ENCODE measurements at regions not wholly inside any gene's neighbourhood (a gene's known extent, or its start where the extent isn't known, plus 50 kb on each side); places are given as distances from the start of the nearest gene placed in this dataset.

DNA sequence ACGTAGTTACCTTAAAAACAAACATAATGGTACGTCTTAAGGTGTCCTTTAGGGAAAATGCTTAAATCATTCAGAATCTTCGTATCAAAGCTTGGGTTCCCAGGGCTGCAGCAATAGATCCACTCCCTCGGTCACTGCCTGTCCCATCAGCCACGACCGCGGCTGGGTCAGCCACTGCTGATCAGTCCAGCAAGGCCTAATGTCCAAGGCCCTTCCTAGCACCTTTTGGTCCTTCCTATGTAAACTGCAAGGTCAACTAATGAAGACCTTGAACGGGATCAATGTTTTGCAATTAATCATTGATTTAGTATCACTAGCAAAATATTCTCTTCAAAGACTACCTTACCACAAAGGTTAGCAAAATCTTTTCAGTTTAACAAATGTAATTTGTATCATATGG lies 122.2 kb upstream of the IGF1R start:
- TF ChIP-seq, protein P1, sequence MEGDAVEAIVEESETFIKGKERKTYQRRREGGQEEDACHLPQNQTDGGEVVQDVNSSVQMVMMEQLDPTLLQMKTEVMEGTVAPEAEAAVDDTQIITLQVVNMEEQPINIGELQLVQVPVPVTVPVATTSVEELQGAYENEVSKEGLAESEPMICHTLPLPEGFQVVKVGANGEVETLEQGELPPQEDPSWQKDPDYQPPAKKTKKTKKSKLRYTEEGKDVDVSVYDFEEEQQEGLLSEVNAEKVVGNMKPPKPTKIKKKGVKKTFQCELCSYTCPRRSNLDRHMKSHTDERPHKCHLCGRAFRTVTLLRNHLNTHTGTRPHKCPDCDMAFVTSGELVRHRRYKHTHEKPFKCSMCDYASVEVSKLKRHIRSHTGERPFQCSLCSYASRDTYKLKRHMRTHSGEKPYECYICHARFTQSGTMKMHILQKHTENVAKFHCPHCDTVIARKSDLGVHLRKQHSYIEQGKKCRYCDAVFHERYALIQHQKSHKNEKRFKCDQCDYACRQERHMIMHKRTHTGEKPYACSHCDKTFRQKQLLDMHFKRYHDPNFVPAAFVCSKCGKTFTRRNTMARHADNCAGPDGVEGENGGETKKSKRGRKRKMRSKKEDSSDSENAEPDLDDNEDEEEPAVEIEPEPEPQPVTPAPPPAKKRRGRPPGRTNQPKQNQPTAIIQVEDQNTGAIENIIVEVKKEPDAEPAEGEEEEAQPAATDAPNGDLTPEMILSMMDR (IDR thresholded peaks at IDR 0.05; ENCODE audit: low read length), result no peak
- TF ChIP-seq EZH2 (IDR thresholded peaks at IDR 0.05; ENCODE audit: borderline replicate concordance, low read length), result no peak
